SK-N-SH treated with all-trans-retinoic acid at 6 μM for 48 hours (cell line): ENCODE measurements at regions not wholly inside any gene's neighbourhood (a gene's known extent, or its start where the extent isn't known, plus 50 kb on each side); places are given as distances from the start of the nearest gene placed in this dataset.

Experiments
- ARNTL ChIP-seq: fragments of 450-650 bp; formaldehyde crosslinking; IDR thresholded peaks from 2 replicates; pipeline ENCODE4 v1.5.0; 2020; ENCODE audit warnings: low read depth, mild to moderate bottlenecking, moderate library complexity, borderline replicate concordance
- BACH2 ChIP-seq: fragments of 250-450 bp; sonication (Bioruptor Pico); IDR thresholded peaks from 2 replicates; pipeline ENCODE4 v1.9.0; 2021; ENCODE audit warnings: mild to moderate bottlenecking, borderline replicate concordance
- PATZ1 ChIP-seq: fragments of 250-450 bp; sonication (Bioruptor Pico); IDR thresholded peaks from 2 replicates; pipeline ENCODE4 v1.8.0; 2020; ENCODE audit warnings: mild to moderate bottlenecking, moderate library complexity, borderline replicate concordance
- POU6F1 ChIP-seq: fragments of 250-450 bp; sonication (Bioruptor Pico); IDR thresholded peaks from 2 replicates; pipeline ENCODE4 v1.8.0; 2021; ENCODE audit warnings: low read depth, mild to moderate bottlenecking, moderate library complexity, borderline replicate concordance
- RARB ChIP-seq: fragments of 250-450 bp; sonication (Bioruptor Pico); IDR thresholded peaks from 2 replicates; pipeline ENCODE4 v1.8.0; 2021; ENCODE audit warnings: mild to moderate bottlenecking, moderate library complexity
- TCF4 ChIP-seq: fragments of 250-450 bp; sonication (Bioruptor Pico); IDR thresholded peaks from 2 replicates; pipeline ENCODE4 v1.8.0; 2021; ENCODE audit warnings: mild to moderate bottlenecking, moderate library complexity, borderline replicate concordance
- TOX ChIP-seq: fragments of 250-450 bp; sonication (Bioruptor Pico); IDR thresholded peaks from 2 replicates; pipeline ENCODE4 v1.8.0; 2021; ENCODE audit warnings: mild to moderate bottlenecking, moderate library complexity, borderline replicate concordance
- ZC3H10 ChIP-seq: fragments of 250-450 bp; sonication (Bioruptor Pico); IDR thresholded peaks from 2 replicates; pipeline ENCODE4 v1.5.1; 2021; ENCODE audit warnings: mild to moderate bottlenecking, moderate library complexity
- ZFP30 ChIP-seq: fragments of 450-650 bp; formaldehyde crosslinking; IDR thresholded peaks from 2 replicates; pipeline ENCODE4 v1.5.0; 2022; ENCODE audit warnings: mild to moderate bottlenecking, moderate library complexity
- ZNF70 ChIP-seq: fragments of 450-650 bp; formaldehyde crosslinking; IDR thresholded peaks from 2 replicates; pipeline ENCODE4 v1.5.0; 2020; ENCODE audit warnings: mild to moderate bottlenecking, moderate library complexity
- ZNF8 ChIP-seq: fragments of 450-650 bp; formaldehyde crosslinking; IDR thresholded peaks from 2 replicates; pipeline ENCODE4 v1.5.0; 2020; ENCODE audit warnings: mild to moderate bottlenecking, moderate library complexity

GRCh38 chr13:30103161-30103840 is 204.1 kb downstream of the KATNAL1 start:
- TF ChIP-seq PATZ1 (CRISPR knock-in tag) = no peak
- TF ChIP-seq RARB = no peak
- no peak for TF ChIP-seq TOX (CRISPR knock-in tag)
- TF ChIP-seq POU6F1 (CRISPR knock-in tag) = no peak
- TF ChIP-seq ZNF70 = no peak
- TF ChIP-seq BACH2 (CRISPR knock-in tag) = no peak
- TF ChIP-seq TCF4 (CRISPR knock-in tag) = no peak
- TF ChIP-seq ARNTL (CRISPR knock-in tag) = no peak
- 0 out of 2 replicates have a peak, but pooled peaks have one; percentile 44 for TF ChIP-seq ZFP30 (CRISPR knock-in tag)
- no peak for TF ChIP-seq ZC3H10 (CRISPR knock-in tag)
- no peak for TF ChIP-seq ZNF8 (CRISPR knock-in tag)
